Spleen (tissue), 11 donors: ENCODE measurements at regions not wholly inside any gene's neighbourhood (a gene's known extent, or its start where the extent isn't known, plus 50 kb on each side); places are given as distances from the start of the nearest gene placed in this dataset.

ENCODE experiments used
- DNase-seq: peaks from one replicate; pipeline ENCODE4 v3.0.0-alpha.2; 2020
- H3K27ac ChIP-seq, 8 donors: fragments of 200-600 bp; sonication (generic) in 7 of 8; 1 replicate in 4 of 8; 2 replicates in 4 of 8; pipeline versions ENCODE4 v1.5.0 to v1.8.0; 2016 to 2021; ENCODE audit warnings: inconsistent platforms in 4 of 8, mild to moderate bottlenecking in 4 of 8, moderate library complexity in 1 of 8
- H3K27me3 ChIP-seq, 7 donors: fragments of 200-600 bp; sonication (generic) in 6 of 7; replicated peaks in 1 of 7; 1 replicate in 4 of 7; 2 replicates in 3 of 7; pipeline versions ENCODE4 v1.5.0 to v1.8.0; 2016 to 2021; ENCODE audit warnings: inconsistent platforms in 3 of 7, mild to moderate bottlenecking in 1 of 7
- H3K36me3 ChIP-seq, 6 donors: fragments of 200-600 bp; sonication (generic) in 5 of 6; 1 replicate in 4 of 6; 2 replicates in 2 of 6; pipeline versions ENCODE4 v1.5.0 to v1.8.0; 2016 to 2021; ENCODE audit warnings: inconsistent platforms in 2 of 6
- H3K4me1 ChIP-seq, 6 donors: fragments of 200-600 bp; sonication (generic) in 5 of 6; 1 replicate in 3 of 6; 2 replicates in 3 of 6; pipeline versions ENCODE4 v1.5.0 to v1.8.0; 2016 to 2021; ENCODE audit warnings: inconsistent platforms in 3 of 6
- H3K4me3 ChIP-seq, 8 donors: fragments of 200-600 bp; sonication (generic) in 7 of 8; 1 replicate in 4 of 8; 2 replicates in 4 of 8; pipeline versions ENCODE4 v1.5.0 to v1.8.0; 2016 to 2021; ENCODE audit warnings: inconsistent platforms in 4 of 8, mild to moderate bottlenecking in 4 of 8, moderate library complexity in 2 of 8
- H3K9me3 ChIP-seq, 8 donors: fragments of 200-600 bp; sonication (generic) in 7 of 8; 1 replicate in 4 of 8; 2 replicates in 4 of 8; pipeline versions ENCODE4 v1.5.0 to v1.8.0; 2016 to 2021; ENCODE audit warnings: inconsistent platforms in 4 of 8
- CTCF ChIP-seq, 11 experiments: fragments of 200-600 bp in 7 of 11; fragments of 450-650 bp in 4 of 11; sonication (generic) in 4 of 11; IDR thresholded peaks in 8 of 11; conservative IDR thresholded peaks in 3 of 11; 1 replicate in 7 of 11; 2 replicates in 4 of 11; pipeline versions ENCODE4 v1.4.0 to v1.8.0; 2016 to 2021; ENCODE audit warnings: antibody characterized with exemption in 11 of 11, inconsistent platforms in 4 of 11, mild to moderate bottlenecking in 1 of 11
- POLR2A ChIP-seq, 3 donors: fragments of 450-650 bp; IDR thresholded peaks; one replicate each; pipeline ENCODE4 v1.5.1; 2017; ENCODE audit warnings: antibody characterized with exemption in 3 of 3, mild to moderate bottlenecking in 1 of 3
- POLR2AphosphoS5 ChIP-seq, 3 donors: sonication (generic); formaldehyde crosslinking; IDR thresholded peaks; one replicate each; pipeline ENCODE4 v1.5.1; 2017; ENCODE audit warnings: antibody characterized with exemption in 3 of 3
- WGBS, 5 donors: extraction: QIAGEN DNeasy Blood & Tissue Kit in 3 of 5; methylation state at CpG; one replicate each; pipeline versions ENCODE4 v1.1.5 to v1.1.7; 2013 to 2018; 5-methylcytosine and 5-hydroxymethylcytosine counted together
- intact Hi-C: fragments of 100-400 bp; cut with DNase I; formaldehyde crosslinking; loops from one replicate; pipeline ENCODE4 v1.15.0; 2023; ENCODE audit warnings: low total_unique reads
- donor health status: healthy with polysubstance abuse.
- donor health status: DM: no; HTN: no; CAD: no; lungs with moderate emphysema.
- donor health status: DM: no; HTN: no; CAD: no.
- donor health status: Bipolar disorder and iron deficiency.
- donor health status: healthy.
- donor health status: DM: no; HTN: no; CAD: no.
- donor health status: DM: yes; HTN: yes; CAD: no.

GRCh38 chr1:4591926-4592325 lies 62.5 kb upstream of the AJAP1 start:
- Histone ChIP-seq H3K36me3 (no peaks in the 10 kb centered on the region), H3K4me1 (no peaks in the 10 kb centered on the region), H3K4me3 (no peak overlapping the region), H3K9me3 (no peaks in the 10 kb centered on the region), H3K27ac (no peak overlapping the region), H3K27me3 (peaks cover 0 to 11% (median under 1%) of the 10 kb centered on the region in 7 donors)
- intact Hi-C loops: no loop called here
- WGBS, 5 donors: 84 to 93% (median 89%) methylated on average over 13 of the region's 13 CpGs
- DNase-seq: no peak
- no peak for TF ChIP-seq CTCF (IDR thresholded peaks at IDR 0.05 in 8 of 11, conservative IDR thresholded peaks at IDR 0.05 in 3 of 11)
- TF ChIP-seq POLR2AphosphoS5 (IDR thresholded peaks at IDR 0.05): no peak
- no peak for TF ChIP-seq POLR2A (IDR thresholded peaks at IDR 0.05)

DNA sequence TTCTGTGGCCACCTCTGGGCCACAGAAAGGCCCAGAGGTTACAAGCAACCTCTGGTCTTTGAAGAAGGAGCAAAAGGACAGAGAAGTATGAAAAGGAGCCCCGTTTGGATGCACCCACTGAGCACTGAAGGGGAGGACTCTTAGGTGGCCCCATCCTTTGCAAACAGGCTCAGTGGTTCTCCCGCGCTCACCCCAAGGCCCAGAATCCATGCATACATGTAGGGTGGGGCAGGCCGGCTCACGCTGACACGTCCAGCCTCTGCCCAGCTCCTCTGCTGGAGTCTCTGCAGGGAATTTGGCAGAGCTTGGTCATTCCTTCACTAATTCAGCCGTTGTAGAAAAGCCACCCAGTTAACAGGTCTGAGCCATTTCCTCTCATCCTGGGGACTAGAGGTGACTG lies 61.3 kb upstream of the AJAP1 start:
- H3K27ac ChIP-seq: no peak overlapping the region
- H3K36me3 ChIP-seq: no peaks in the 10 kb centered on the region
- TF ChIP-seq POLR2A (IDR thresholded peaks at IDR 0.05) (no peak), CTCF (IDR thresholded peaks at IDR 0.05 in 8 of 11, conservative IDR thresholded peaks at IDR 0.05 in 3 of 11) (no peak), POLR2AphosphoS5 (IDR thresholded peaks at IDR 0.05) (no peak)
- H3K4me3 ChIP-seq: no peak overlapping the region
- H3K27me3 ChIP-seq: peaks cover 0 to 5% (median 0%) of the 10 kb centered on the region in 7 donors
- no peaks in the 10 kb centered on the region for H3K4me1 ChIP-seq
- intact Hi-C loops: no loop called here
- peaks cover 0 to 3% (median 0%) of the 10 kb centered on the region in 8 donors for H3K9me3 ChIP-seq
- no peak for DNase-seq
- WGBS, 5 donors: 75 to 89% (median 78%) methylated on average over 6 to 7 of the region's 7 CpGs

- DNase-seq: no peak
- intact Hi-C loops: no loop called here
- WGBS, 5 donors: 77 to 85% (median 81%) methylated on average over 12 to 13 of the region's 13 CpGs
Measured at GRCh38 chr1:4594286-4594991, 60.0 kb upstream of the AJAP1 start.

More at GRCh38 chr1:4594286-4594991, 60.0 kb upstream of the AJAP1 start:
- H3K27me3 ChIP-seq: peaks cover 0 to 5% (median 0%) of the 10 kb centered on the region in 7 donors
- no peak overlapping the region for H3K4me3 ChIP-seq
- H3K4me1 ChIP-seq: no peaks in the 10 kb centered on the region
- H3K9me3 ChIP-seq: peaks cover 0 to 3% (median 0%) of the 10 kb centered on the region in 8 donors
- H3K27ac ChIP-seq: no peak overlapping the region
- no peaks in the 10 kb centered on the region for H3K36me3 ChIP-seq
- TF ChIP-seq POLR2A (IDR thresholded peaks at IDR 0.05) (no peak), CTCF (IDR thresholded peaks at IDR 0.05 in 8 of 11, conservative IDR thresholded peaks at IDR 0.05 in 3 of 11) (no peak), POLR2AphosphoS5 (IDR thresholded peaks at IDR 0.05) (no peak)
